Trophoblast cell (in vitro differentiated cells and primary cell): ENCODE measurements at regions not wholly inside any gene's neighbourhood (a gene's known extent, or its start where the extent isn't known, plus 50 kb on each side); places are given as distances from the start of the nearest gene placed in this dataset.
"Not testable (repeated sequence)": the region's sequence is repeated elsewhere in the genome, so short reads cannot be mapped to it uniquely, and the experiment has no call there.

Source experiments
- DNase-seq, 2 donors: peaks; one replicate each; pipeline ENCODE4 v3.0.0-alpha.2; 2016
- H2AFZ ChIP-seq: 2 replicates; pipeline ENCODE4 v1.6.1; 2013; ENCODE audit warnings: low read length, moderate library complexity, mild to moderate bottlenecking; ENCODE audit not compliant: insufficient read depth, poor library complexity
- H2AK5ac ChIP-seq: 2 replicates; pipeline ENCODE4 v1.6.1; 2013; ENCODE audit warnings: mild to moderate bottlenecking, low read length
- H2BK120ac ChIP-seq: 2 replicates; pipeline ENCODE4 v1.6.1; 2013; ENCODE audit warnings: low read length, mild to moderate bottlenecking, moderate library complexity; ENCODE audit not compliant: insufficient read depth, poor library complexity
- H2BK12ac ChIP-seq: 2 replicates; pipeline ENCODE4 v1.6.1; 2013; ENCODE audit warnings: mild to moderate bottlenecking, low read length, moderate library complexity
- H2BK5ac ChIP-seq: 2 replicates; pipeline ENCODE4 v1.6.1; 2013; ENCODE audit warnings: low read length, low read depth, moderate library complexity, mild to moderate bottlenecking; ENCODE audit not compliant: poor library complexity
- H3K14ac ChIP-seq: 2 replicates; pipeline ENCODE4 v1.6.1; 2013; ENCODE audit warnings: mild to moderate bottlenecking, low read length
- H3K18ac ChIP-seq: 2 replicates; pipeline ENCODE4 v1.6.1; 2013; ENCODE audit warnings: mild to moderate bottlenecking, low read length
- H3K23ac ChIP-seq: 2 replicates; pipeline ENCODE4 v1.6.1; 2013; ENCODE audit warnings: low read length
- H3K27ac ChIP-seq: 2 replicates; pipeline ENCODE4 v1.5.1; 2013; ENCODE audit warnings: low read depth, mild to moderate bottlenecking, inconsistent platforms, low read length, moderate library complexity
- H3K27me3 ChIP-seq: 2 replicates; pipeline ENCODE4 v1.6.1; 2013; ENCODE audit warnings: inconsistent platforms, mild to moderate bottlenecking, low read length, moderate library complexity; ENCODE audit not compliant: insufficient read depth
- H3K36me3 ChIP-seq, 2 experiments: 1 replicate in 1 of 2; 2 replicates in 1 of 2; pipeline ENCODE4 v1.6.1; 2013; ENCODE audit warnings: low read length in 2 of 2, mild to moderate bottlenecking in 2 of 2, moderate library complexity in 1 of 2; ENCODE audit not compliant: insufficient read depth in 2 of 2, control insufficient read depth in 1 of 2
- H3K4ac ChIP-seq: 2 replicates; pipeline ENCODE4 v1.6.1; 2013; ENCODE audit warnings: low read depth, mild to moderate bottlenecking, low read length, moderate library complexity
- H3K4me1 ChIP-seq, 2 experiments: 1 replicate in 1 of 2; 2 replicates in 1 of 2; pipeline ENCODE4 v1.6.1; 2013; ENCODE audit warnings: low read length in 2 of 2, mild to moderate bottlenecking in 2 of 2, moderate library complexity in 1 of 2; ENCODE audit not compliant: insufficient read depth in 2 of 2, control insufficient read depth in 1 of 2
- H3K4me2 ChIP-seq: 2 replicates; pipeline ENCODE4 v1.6.1; 2013; ENCODE audit warnings: inconsistent platforms, mild to moderate bottlenecking, low read length, moderate library complexity
- H3K4me3 ChIP-seq: 2 replicates; pipeline ENCODE4 v1.5.1; 2013; ENCODE audit warnings: mild to moderate bottlenecking, low read depth, low read length, inconsistent platforms
- H3K79me1 ChIP-seq: one replicate; pipeline ENCODE4 v1.6.1; 2013; ENCODE audit warnings: low read length
- H3K79me2 ChIP-seq: 2 replicates; pipeline ENCODE4 v1.6.1; 2013; ENCODE audit warnings: low read length, mild to moderate bottlenecking; ENCODE audit not compliant: control insufficient read depth, insufficient read depth, poor library complexity
- H3K9ac ChIP-seq: 2 replicates; pipeline ENCODE4 v1.6.1; 2013; ENCODE audit warnings: mild to moderate bottlenecking, low read length
- H3K9me3 ChIP-seq: 2 replicates; pipeline ENCODE4 v1.6.1; 2013; ENCODE audit warnings: low read depth, mild to moderate bottlenecking, control low read depth, inconsistent platforms, low read length; ENCODE audit not compliant: insufficient read depth
- H4K12ac ChIP-seq: 2 replicates; pipeline ENCODE4 v1.6.1; 2013; ENCODE audit warnings: low read depth, mild to moderate bottlenecking, low read length, moderate library complexity
- H4K8ac ChIP-seq: 2 replicates; pipeline ENCODE4 v1.6.1; 2013; ENCODE audit warnings: low read depth, mild to moderate bottlenecking, low read length, moderate library complexity
- H4K91ac ChIP-seq: one replicate; pipeline ENCODE4 v1.6.1; 2013; ENCODE audit warnings: low read depth, mild to moderate bottlenecking, low read length, moderate library complexity
- WGBS: extraction: QIAGEN DNeasy Blood & Tissue Kit; methylation state at CpG from one replicate; pipeline ENCODE4 v1.1.7; 2013; ENCODE audit warnings: missing lambda C conversion rate; ENCODE audit not compliant: insufficient read length, insufficient coverage; ENCODE audit errors: extremely low coverage; 5-methylcytosine and 5-hydroxymethylcytosine counted together

- H3K36me3 ChIP-seq = no peaks in the 10 kb centered on the region
- DNase-seq = no peak
- WGBS = no CpG with 5 or more reads among the region's 3 CpGs
- no peak overlapping the region for H4K12ac ChIP-seq
- H4K91ac ChIP-seq = no peak overlapping the region
- H3K23ac ChIP-seq = no peak overlapping the region
- H3K9ac ChIP-seq = no peak overlapping the region
- H3K4ac ChIP-seq = no peak overlapping the region
- H3K4me2 ChIP-seq = no peak overlapping the region
- no peak overlapping the region for H2BK12ac ChIP-seq
- no peak overlapping the region for H3K4me3 ChIP-seq
- H3K79me1 ChIP-seq = no peaks in the 10 kb centered on the region
- H3K14ac ChIP-seq = no peak overlapping the region
- H2AFZ ChIP-seq = no peak overlapping the region
- H3K79me2 ChIP-seq = no peaks in the 10 kb centered on the region
- no peak overlapping the region for H2BK5ac ChIP-seq
- no peaks in the 10 kb centered on the region for H3K27me3 ChIP-seq
- H3K4me1 ChIP-seq = no peaks in the 10 kb centered on the region
- H3K9me3 ChIP-seq = peaks cover 5% of the 10 kb centered on the region
- no peak overlapping the region for H2BK120ac ChIP-seq
- H4K8ac ChIP-seq = no peak overlapping the region
- H3K18ac ChIP-seq = no peak overlapping the region
- H3K27ac ChIP-seq = no peak overlapping the region
- no peak overlapping the region for H2AK5ac ChIP-seq
These were observed 123.5 kb upstream of the SMARCAD1 start for GRCh38 chr4:94084155-94084554.

GRCh38 chr4:94099141-94099540 lies 108.5 kb upstream of the SMARCAD1 start:
- H3K14ac ChIP-seq, H3K9ac ChIP-seq, H3K18ac ChIP-seq, H3K23ac ChIP-seq, H3K4me3 ChIP-seq, H3K79me1 ChIP-seq, H3K4ac ChIP-seq, H4K8ac ChIP-seq, H2BK12ac ChIP-seq, DNase-seq, H3K27me3 ChIP-seq, H2BK120ac ChIP-seq, H3K79me2 ChIP-seq, H2AFZ ChIP-seq, H2BK5ac ChIP-seq, H3K9me3 ChIP-seq, H4K12ac ChIP-seq, H3K4me2 ChIP-seq, H4K91ac ChIP-seq, H3K36me3 ChIP-seq, H3K27ac ChIP-seq, H2AK5ac ChIP-seq, H3K4me1 ChIP-seq: not testable (repeated sequence)
- no CpG with 5 or more reads among the region's 8 CpGs for WGBS

- Histone ChIP-seq H3K4me1 (no peaks in the 10 kb centered on the region), H3K36me3 (no peaks in the 10 kb centered on the region), H3K79me2 (no peaks in the 10 kb centered on the region), H4K91ac (no peak overlapping the region), H3K27ac (no peak overlapping the region), H3K18ac (no peak overlapping the region), H3K4ac (no peak overlapping the region), H3K14ac (no peak overlapping the region), H4K8ac (no peak overlapping the region), H2AFZ (no peak overlapping the region), H3K27me3 (no peaks in the 10 kb centered on the region), H2BK5ac (no peak overlapping the region), H3K9me3 (no peaks in the 10 kb centered on the region), H3K4me3 (no peak overlapping the region), H4K12ac (no peak overlapping the region), H3K79me1 (no peaks in the 10 kb centered on the region), H3K9ac (no peak overlapping the region), H3K23ac (no peak overlapping the region), H2AK5ac (no peak overlapping the region), H3K4me2 (no peak overlapping the region), H2BK120ac (no peak overlapping the region), H2BK12ac (no peak overlapping the region)
- no CpG with 5 or more reads among the region's 1 CpG for WGBS
- no peak for DNase-seq
These were observed 95.0 kb upstream of the SMARCAD1 start for GRCh38 chr4:94112644-94113043.

- H2BK120ac ChIP-seq = no peak overlapping the region
- H3K27me3 ChIP-seq = no peaks in the 10 kb centered on the region
- no peaks in the 10 kb centered on the region for H3K9me3 ChIP-seq
- H3K4me3 ChIP-seq = no peak overlapping the region
- no peak overlapping the region for H4K12ac ChIP-seq
- H3K14ac ChIP-seq = no peak overlapping the region
- H2AFZ ChIP-seq = no peak overlapping the region
- no peak overlapping the region for H2BK5ac ChIP-seq
- no peaks in the 10 kb centered on the region for H3K36me3 ChIP-seq
- no peak overlapping the region for H3K27ac ChIP-seq
- H3K4me2 ChIP-seq = no peak overlapping the region
- no peaks in the 10 kb centered on the region for H3K4me1 ChIP-seq
- no peak overlapping the region for H3K9ac ChIP-seq
- DNase-seq = no peak
- no peaks in the 10 kb centered on the region for H3K79me1 ChIP-seq
- no peak overlapping the region for H2BK12ac ChIP-seq
- WGBS = no CpG with 5 or more reads among the region's 2 CpGs
- H2AK5ac ChIP-seq = no peak overlapping the region
- H4K8ac ChIP-seq = no peak overlapping the region
- no peak overlapping the region for H3K23ac ChIP-seq
- H3K4ac ChIP-seq = no peak overlapping the region
- H3K18ac ChIP-seq = no peak overlapping the region
- no peaks in the 10 kb centered on the region for H3K79me2 ChIP-seq
- H4K91ac ChIP-seq = no peak overlapping the region
These were observed 92.0 kb upstream of the SMARCAD1 start for GRCh38 chr4:94115687-94116086.
